ENCODE measurements at regions not wholly inside any gene's neighbourhood (a gene's known extent, or its start where the extent isn't known, plus 50 kb on each side); places are given as distances from the start of the nearest gene placed in this dataset.

- no peak for TF ChIP-seq POLR2A (IDR thresholded peaks at IDR 0.05)
- TF ChIP-seq CTCF (IDR thresholded peaks at IDR 0.05), result no peak
Measured at GRCh38 chr20:60486937-60487336, 528.7 kb downstream of the CDH26 start.

All from uterus (tissue), 2 donors.